CD4-positive, alpha-beta T cell (primary cell): ENCODE measurements at regions not wholly inside any gene's neighbourhood (a gene's known extent, or its start where the extent isn't known, plus 50 kb on each side); places are given as distances from the start of the nearest gene placed in this dataset.

Experiments
- ATAC-seq: fragments of 200-7000 bp; cut with Tn5 transposase; one replicate; pipeline ENCODE4 v1.10.0; 2022; ENCODE audit warnings: mild to moderate bottlenecking; ENCODE audit not compliant: poor library complexity
- CTCF ChIA-PET: fragments of 350-600 bp; sonication (Branson Sonifier 250); formaldehyde crosslinking; loops from one replicate; lab custom pipeline; 2021; ENCODE audit warnings: antibody characterized with exemption, inconsistent platforms; lab: Charles Lee
- POLR2A ChIA-PET: fragments of 350-600 bp; sonication (Branson Sonifier 250); formaldehyde crosslinking; loops from one replicate; lab custom pipeline; 2021; ENCODE audit warnings: antibody characterized with exemption, inconsistent platforms; lab: Charles Lee
- DNase-seq, 14 experiments: peaks; one replicate each; pipeline ENCODE4 v3.0.0-alpha.2; 2013 to 2020; ENCODE audit warnings: mixed read lengths in 2 of 14
- H3K27ac ChIP-seq, 2 donors: one replicate each; pipeline versions ENCODE4 v1.5.1 to v1.7.0; 2013; ENCODE audit warnings: low read length in 2 of 2, low read depth in 1 of 2, mild to moderate bottlenecking in 1 of 2
- H3K27me3 ChIP-seq, 2 experiments: 1 replicate in 1 of 2; 2 replicates in 1 of 2; pipeline versions ENCODE4 v1.6.1 to v1.7.0; 2013; ENCODE audit warnings: low read length in 2 of 2, control low read depth in 1 of 2, mild to moderate bottlenecking in 1 of 2, moderate library complexity in 1 of 2; ENCODE audit not compliant: insufficient read depth in 2 of 2, control insufficient read depth in 1 of 2
- H3K36me3 ChIP-seq: one replicate; pipeline ENCODE4 v1.6.1; 2013; ENCODE audit warnings: low read length, control low read depth; ENCODE audit not compliant: insufficient read depth
- H3K4me1 ChIP-seq: one replicate; pipeline ENCODE4 v1.6.1; 2013; ENCODE audit warnings: low read length, control low read depth; ENCODE audit not compliant: insufficient read depth
- H3K4me3 ChIP-seq: one replicate; pipeline ENCODE4 v1.5.1; 2013; ENCODE audit warnings: mild to moderate bottlenecking, low read length, moderate library complexity
- H3K9me3 ChIP-seq, 2 experiments: 1 replicate in 1 of 2; 2 replicates in 1 of 2; pipeline versions ENCODE4 v1.6.1 to v1.7.0; 2013; ENCODE audit warnings: low read length in 2 of 2, mild to moderate bottlenecking in 2 of 2, control low read depth in 1 of 2, moderate library complexity in 1 of 2; ENCODE audit not compliant: control insufficient read depth in 1 of 2, insufficient read depth in 1 of 2
- H3K27ac Mint-ChIP-seq: one replicate; pipeline ENCODE4 v1.8.0; 2020; ENCODE audit warnings: mixed read lengths
- H3K27me3 Mint-ChIP-seq: one replicate; pipeline ENCODE4 v1.8.0; 2021; ENCODE audit warnings: mixed read lengths
- H3K36me3 Mint-ChIP-seq: one replicate; pipeline ENCODE4 v1.8.0; 2021; ENCODE audit warnings: low read depth, mixed read lengths
- H3K4me1 Mint-ChIP-seq: one replicate; pipeline ENCODE4 v1.8.0; 2021; ENCODE audit warnings: low read depth, mixed read lengths
- H3K4me3 Mint-ChIP-seq: one replicate; pipeline ENCODE4 v1.8.0; 2020; ENCODE audit warnings: mild to moderate bottlenecking, mixed read lengths
- H3K9me3 Mint-ChIP-seq: one replicate; pipeline ENCODE4 v1.8.0; 2020; ENCODE audit warnings: mixed read lengths
- intact Hi-C, 2 experiments: fragments of 100-400 bp; cut with DNase I in 1 of 2; cut with micrococcal nuclease in 1 of 2; formaldehyde crosslinking; loops; one replicate each; pipeline versions ENCODE4 v1.15.1 to v1.9.0; 2023 to 2025; cut with DNase I, micrococcal nuclease
- TF ChIP-seq, protein P1 (sequence below): fragments of 200-600 bp; IDR thresholded peaks from one replicate; pipeline ENCODE4 v1.8.0; 2022; ENCODE audit warnings: antibody characterized with exemption, mild to moderate bottlenecking

DNA sequence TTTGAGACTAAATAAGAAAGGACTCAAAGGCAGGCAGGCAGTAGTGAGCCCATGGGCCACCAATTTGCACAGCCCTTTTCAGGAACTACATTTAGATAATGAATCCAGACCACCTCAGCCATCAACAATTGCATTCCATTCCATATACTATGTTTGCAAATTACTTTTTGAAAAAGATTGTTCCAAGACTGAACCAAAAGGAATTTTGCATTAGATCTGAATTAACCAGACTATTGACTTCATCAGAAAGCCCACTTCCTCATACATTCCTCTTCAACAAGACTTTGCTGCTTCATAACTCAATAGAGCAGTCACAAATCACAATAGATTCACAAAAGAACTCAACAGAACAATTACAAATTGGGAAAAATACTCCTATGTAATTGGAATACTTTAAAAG is 229.1 kb downstream of the SIM1 start:
- Histone ChIP-seq H3K27ac (no peak overlapping the region), H3K4me3 (no peak overlapping the region), H3K4me1 (no peaks in the 10 kb centered on the region), H3K36me3 (no peaks in the 10 kb centered on the region), H3K9me3 (no peaks in the 10 kb centered on the region), H3K27me3 (no peaks in the 10 kb centered on the region)
- no peak overlapping the region for H3K4me3 Mint-ChIP-seq
- no peaks in the 10 kb centered on the region for H3K4me1 Mint-ChIP-seq
- DNase-seq (no peak), ATAC-seq (no peak)
- intact Hi-C loops = no loop called here
- no peaks in the 10 kb centered on the region for H3K9me3 Mint-ChIP-seq
- POLR2A ChIA-PET = no interaction called here
- TF ChIP-seq, protein P1, sequence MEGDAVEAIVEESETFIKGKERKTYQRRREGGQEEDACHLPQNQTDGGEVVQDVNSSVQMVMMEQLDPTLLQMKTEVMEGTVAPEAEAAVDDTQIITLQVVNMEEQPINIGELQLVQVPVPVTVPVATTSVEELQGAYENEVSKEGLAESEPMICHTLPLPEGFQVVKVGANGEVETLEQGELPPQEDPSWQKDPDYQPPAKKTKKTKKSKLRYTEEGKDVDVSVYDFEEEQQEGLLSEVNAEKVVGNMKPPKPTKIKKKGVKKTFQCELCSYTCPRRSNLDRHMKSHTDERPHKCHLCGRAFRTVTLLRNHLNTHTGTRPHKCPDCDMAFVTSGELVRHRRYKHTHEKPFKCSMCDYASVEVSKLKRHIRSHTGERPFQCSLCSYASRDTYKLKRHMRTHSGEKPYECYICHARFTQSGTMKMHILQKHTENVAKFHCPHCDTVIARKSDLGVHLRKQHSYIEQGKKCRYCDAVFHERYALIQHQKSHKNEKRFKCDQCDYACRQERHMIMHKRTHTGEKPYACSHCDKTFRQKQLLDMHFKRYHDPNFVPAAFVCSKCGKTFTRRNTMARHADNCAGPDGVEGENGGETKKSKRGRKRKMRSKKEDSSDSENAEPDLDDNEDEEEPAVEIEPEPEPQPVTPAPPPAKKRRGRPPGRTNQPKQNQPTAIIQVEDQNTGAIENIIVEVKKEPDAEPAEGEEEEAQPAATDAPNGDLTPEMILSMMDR = no peak
- H3K27me3 Mint-ChIP-seq = peaks cover 7% of the 10 kb centered on the region
- CTCF ChIA-PET = interaction anchor here (0.6 kb wide), 1 partner anchor 571 kb away, joined by 4 read pairs; no protein-coding TSS in a partner anchor
- no peaks in the 10 kb centered on the region for H3K36me3 Mint-ChIP-seq
- no peak overlapping the region for H3K27ac Mint-ChIP-seq

DNA sequence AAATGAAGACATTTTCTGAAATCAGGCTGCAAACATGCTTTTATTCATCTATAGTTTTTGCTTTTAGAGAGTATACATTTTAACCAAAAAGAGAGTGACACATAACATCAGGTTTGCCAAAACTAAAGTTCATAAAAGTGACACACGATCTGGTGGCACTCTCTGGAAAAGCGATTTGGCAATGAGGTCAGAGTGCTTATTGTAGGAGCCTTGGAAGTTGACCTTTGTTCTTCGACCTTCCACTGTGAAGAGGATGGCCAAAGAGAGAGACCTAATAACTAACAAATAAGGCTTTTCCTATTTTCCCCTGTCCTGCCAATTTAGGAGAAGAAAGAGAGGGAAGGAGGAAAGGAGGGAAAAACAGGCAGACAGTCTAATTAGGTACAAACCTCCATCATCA is 230.1 kb downstream of the SIM1 start:
- Histone ChIP-seq H3K27ac (no peak overlapping the region), H3K27me3 (peaks cover 2 to 3% of the 10 kb centered on the region in 2 experiments), H3K4me3 (no peak overlapping the region), H3K4me1 (no peaks in the 10 kb centered on the region), H3K36me3 (no peaks in the 10 kb centered on the region), H3K9me3 (no peaks in the 10 kb centered on the region)
- ChIA-PET CTCF (no interaction called here), POLR2A (no interaction called here)
- peaks cover 17% of the 10 kb centered on the region for H3K27me3 Mint-ChIP-seq
- ATAC-seq (no peak), DNase-seq (no peak)
- no peaks in the 10 kb centered on the region for H3K36me3 Mint-ChIP-seq
- intact Hi-C loops = no loop called here
- H3K4me3 Mint-ChIP-seq = no peak overlapping the region
- TF ChIP-seq, protein P1 = no peak
- peaks cover 1% of the 10 kb centered on the region for H3K4me1 Mint-ChIP-seq
- no peaks in the 10 kb centered on the region for H3K9me3 Mint-ChIP-seq
- H3K27ac Mint-ChIP-seq = no peak overlapping the region

DNA sequence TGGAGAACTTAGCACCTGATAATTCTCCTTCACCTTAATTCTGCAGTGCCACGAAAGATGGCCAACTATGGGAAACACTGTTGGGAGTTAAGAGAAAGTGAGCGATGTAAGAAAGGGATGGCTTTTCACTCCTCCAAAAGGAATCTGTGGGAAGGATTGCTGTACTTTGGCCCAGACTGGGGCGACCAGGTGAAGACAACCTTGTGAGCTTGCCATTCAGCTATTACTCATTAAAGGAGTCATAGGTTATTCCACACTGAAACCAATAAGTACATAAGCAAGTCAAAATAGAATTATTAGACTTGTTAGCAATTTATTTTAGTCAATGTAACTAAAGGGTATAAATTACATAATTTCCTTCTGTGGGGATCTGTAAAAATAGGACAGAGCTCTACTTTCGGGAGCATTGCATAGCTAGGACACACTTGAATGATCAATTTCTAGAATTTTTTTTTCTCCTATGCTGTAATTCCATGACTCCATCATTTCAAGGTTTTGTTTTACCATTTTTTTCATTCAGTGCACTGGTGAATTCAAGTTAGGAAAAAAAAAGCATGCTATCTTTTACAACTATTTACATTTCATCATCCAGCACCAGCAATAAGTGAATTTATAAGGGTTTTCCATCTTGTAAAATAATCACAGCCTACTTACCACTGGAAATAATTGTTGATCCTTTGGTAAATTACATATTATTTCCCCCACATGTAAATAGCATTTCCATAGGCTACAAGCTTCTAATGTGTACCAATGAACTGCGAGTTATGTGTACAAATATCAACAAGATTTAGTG is 231.7 kb downstream of the SIM1 start:
- DNase-seq = no peak
- Mint-ChIP-seq H3K36me3 (no peaks in the 10 kb centered on the region), H3K4me3 (no peak overlapping the region), H3K27ac (no peak overlapping the region), H3K9me3 (no peaks in the 10 kb centered on the region), H3K27me3 (peaks cover 31% of the 10 kb centered on the region), H3K4me1 (peaks cover 7% of the 10 kb centered on the region)
- no peak overlapping the region for H3K27ac ChIP-seq
- POLR2A ChIA-PET = no interaction called here
- no peaks in the 10 kb centered on the region for H3K36me3 ChIP-seq
- CTCF ChIA-PET = no interaction called here
- no peak for ATAC-seq
- no peaks in the 10 kb centered on the region for H3K4me1 ChIP-seq
- no peaks in the 10 kb centered on the region for H3K9me3 ChIP-seq
- peaks cover 3 to 6% of the 10 kb centered on the region in 2 experiments for H3K27me3 ChIP-seq
- no peak overlapping the region for H3K4me3 ChIP-seq
- TF ChIP-seq, protein P1 = no peak
- intact Hi-C loops = no loop called here
